ENCODE measurements at regions not wholly inside any gene's neighbourhood (a gene's known extent, or its start where the extent isn't known, plus 50 kb on each side); places are given as distances from the start of the nearest gene placed in this dataset.
"Not testable (repeated sequence)": the region's sequence is repeated elsewhere in the genome, so short reads cannot be mapped to it uniquely, and the experiment has no call there.

GRCh38 chr18:14236356-14237048 lies 104.3 kb upstream of the ZNF519 start:
- H3K4me3 ChIP-seq; DNase-seq; H3K4me1 ChIP-seq; H3K27me3 ChIP-seq; H3K36me3 ChIP-seq; H3K27ac ChIP-seq; H3K9me3 ChIP-seq; intact Hi-C loops (cut with DNase I): not testable (repeated sequence)
- 47 to 74% methylated on average over 2 of the region's 3 CpGs for WGBS, 2 donors

- H3K27me3 ChIP-seq; H3K4me3 ChIP-seq; DNase-seq; H3K4me1 ChIP-seq; H3K27ac ChIP-seq; intact Hi-C loops (cut with DNase I): not testable (repeated sequence)
- H3K36me3 ChIP-seq = peaks cover 0 to 26% (median 0%) of the 10 kb centered on the region in 3 donors
- H3K9me3 ChIP-seq = peaks cover 0 to 16% (median 11%) of the 10 kb centered on the region in 3 donors
- 67 to 72% methylated on average over 3 to 4 of the region's 4 CpGs for WGBS, 2 donors
These were observed 93.0 kb upstream of the ZNF519 start for GRCh38 chr18:14225286-14225679.

- 56 to 79% methylated on average over 1 to 4 of the region's 27 CpGs for WGBS, 2 donors
- peaks cover 0 to 26% (median 0%) of the 10 kb centered on the region in 3 donors for H3K36me3 ChIP-seq
- H3K4me3 ChIP-seq; H3K27ac ChIP-seq; intact Hi-C loops (cut with DNase I); DNase-seq; H3K4me1 ChIP-seq; H3K27me3 ChIP-seq: not testable (repeated sequence)
- peaks cover 0 to 16% (median 11%) of the 10 kb centered on the region in 3 donors for H3K9me3 ChIP-seq
These were observed 92.5 kb upstream of the ZNF519 start for GRCh38 chr18:14224551-14225285.

- H3K27ac ChIP-seq; DNase-seq; H3K4me3 ChIP-seq; H3K4me1 ChIP-seq; intact Hi-C loops (cut with DNase I); H3K27me3 ChIP-seq: not testable (repeated sequence)
- Histone ChIP-seq H3K36me3 (peaks cover 0 to 26% (median 0%) of the 10 kb centered on the region in 3 donors), H3K9me3 (peaks cover 0 to 16% (median 11%) of the 10 kb centered on the region in 3 donors)
- WGBS, 2 donors = no CpG with 5 or more reads among the region's 16 CpGs
These were observed 91.7 kb upstream of the ZNF519 start for GRCh38 chr18:14223919-14224318.

- DNase-seq; H3K4me1 ChIP-seq; intact Hi-C loops (cut with DNase I); H3K27me3 ChIP-seq; H3K4me3 ChIP-seq; H3K27ac ChIP-seq: not testable (repeated sequence)
- WGBS, 2 donors = no CpG with 5 or more reads among the region's 31 CpGs
- Histone ChIP-seq H3K9me3 (peaks cover 0 to 16% (median 11%) of the 10 kb centered on the region in 3 donors), H3K36me3 (peaks cover 0 to 26% (median 0%) of the 10 kb centered on the region in 3 donors)
These were observed 91.1 kb upstream of the ZNF519 start for GRCh38 chr18:14223231-14223822.

GRCh38 chr18:14222354-14223221 lies 90.4 kb upstream of the ZNF519 start:
- H3K4me1 ChIP-seq; H3K27ac ChIP-seq; H3K4me3 ChIP-seq; DNase-seq; H3K27me3 ChIP-seq; intact Hi-C loops (cut with DNase I): not testable (repeated sequence)
- Histone ChIP-seq H3K36me3 (peaks cover 0 to 26% (median 0%) of the 10 kb centered on the region in 3 donors), H3K9me3 (peaks cover 0 to 16% (median 11%) of the 10 kb centered on the region in 3 donors)
- WGBS, 2 donors = 100% methylated on average over 1 of the region's 31 CpGs; no CpG with 5 or more reads in 1 of the 2 donors

GRCh38 chr18:14221689-14222088 lies 89.5 kb upstream of the ZNF519 start:
- H3K27me3 ChIP-seq = no peaks in the 10 kb centered on the region
- peaks cover 0 to 26% (median 0%) of the 10 kb centered on the region in 3 donors for H3K36me3 ChIP-seq
- no peak overlapping the region for H3K4me3 ChIP-seq
- no peak for TF ChIP-seq POLR2A (IDR thresholded peaks at IDR 0.05)
- no peak for DNase-seq
- no peaks in the 10 kb centered on the region for H3K4me1 ChIP-seq
- intact Hi-C loops (cut with DNase I) = no loop called here
- H3K9me3 ChIP-seq = peaks cover 0 to 16% (median 11%) of the 10 kb centered on the region in 3 donors
- H3K27ac ChIP-seq = no peak overlapping the region
- 91 to 94% methylated on average over 4 to 14 of the region's 14 CpGs for WGBS, 2 donors

- H3K27ac ChIP-seq; H3K36me3 ChIP-seq; intact Hi-C loops (cut with DNase I); H3K4me3 ChIP-seq; H3K9me3 ChIP-seq; DNase-seq; H3K27me3 ChIP-seq; H3K4me1 ChIP-seq: not testable (repeated sequence)
These were observed 83.7 kb upstream of the ZNF519 start for GRCh38 chr18:14215952-14216351.

- WGBS, 2 donors = 71 to 77% methylated on average over 2 of the region's 2 CpGs
- H3K9me3 ChIP-seq; DNase-seq; H3K4me3 ChIP-seq; H3K27ac ChIP-seq; intact Hi-C loops (cut with DNase I); H3K36me3 ChIP-seq; H3K4me1 ChIP-seq; H3K27me3 ChIP-seq: not testable (repeated sequence)
These were observed 71.2 kb upstream of the ZNF519 start for GRCh38 chr18:14203424-14203823.

- 77 to 89% methylated on average over 3 of the region's 3 CpGs for WGBS, 2 donors
- not testable (repeated sequence) for H3K27ac ChIP-seq
These were observed 58.7 kb upstream of the ZNF519 start for GRCh38 chr18:14190776-14191442.

More at GRCh38 chr18:14190776-14191442, 58.7 kb upstream of the ZNF519 start:
- DNase-seq; H3K36me3 ChIP-seq; H3K4me3 ChIP-seq; H3K27me3 ChIP-seq; intact Hi-C loops (cut with DNase I); H3K9me3 ChIP-seq: not testable (repeated sequence)
- H3K4me1 ChIP-seq = peaks cover 0 to 24% (median 0%) of the 10 kb centered on the region in 3 donors

Measured in esophagus squamous epithelium (tissue), 5 donors.